Calu3 (cell line): ENCODE measurements at regions not wholly inside any gene's neighbourhood (a gene's known extent, or its start where the extent isn't known, plus 50 kb on each side); places are given as distances from the start of the nearest gene placed in this dataset.

Experiments
- BruUV-seq: library from RNA; stranded (reverse); fragments of 400-500 nt; replicated peaks from 2 replicates; lab custom pipeline; 2021; lab: Mats Ljungman, UMichigan
- CTCF ChIA-PET: fragments of 300-600 bp; sonication (Branson Sonifier 250); formaldehyde crosslinking; loops from one replicate; lab custom pipeline; 2022; ENCODE audit warnings: antibody characterized with exemption; lab: Charles Lee
- DNase-seq: peaks from one replicate; pipeline ENCODE4 v3.0.0; 2022
- H3K27ac Mint-ChIP-seq: one replicate; pipeline ENCODE4 v1.8.0; 2022; ENCODE audit warnings: mixed read lengths; ENCODE audit not compliant: unreplicated experiment
- H3K27me3 Mint-ChIP-seq: one replicate; pipeline ENCODE4 v1.8.0; 2022; ENCODE audit warnings: mixed read lengths; ENCODE audit not compliant: unreplicated experiment
- H3K36me3 Mint-ChIP-seq: one replicate; pipeline ENCODE4 v1.8.0; 2022; ENCODE audit warnings: mild to moderate bottlenecking, moderate library complexity, mixed read lengths; ENCODE audit not compliant: insufficient read depth, unreplicated experiment
- H3K4me1 Mint-ChIP-seq: one replicate; pipeline ENCODE4 v1.8.0; 2022; ENCODE audit warnings: mild to moderate bottlenecking, low read depth, mixed read lengths; ENCODE audit not compliant: unreplicated experiment
- H3K4me3 Mint-ChIP-seq: one replicate; pipeline ENCODE4 v1.8.0; 2022; ENCODE audit warnings: mild to moderate bottlenecking, low read depth, moderate library complexity, mixed read lengths; ENCODE audit not compliant: unreplicated experiment
- H3K9me3 Mint-ChIP-seq: one replicate; pipeline ENCODE4 v1.8.0; 2022; ENCODE audit warnings: low read depth, mixed read lengths; ENCODE audit not compliant: unreplicated experiment
- CTCF ChIP-seq: fragments of 200-600 bp; IDR thresholded peaks from one replicate; pipeline ENCODE4 v1.8.0; 2022; ENCODE audit warnings: antibody characterized with exemption; ENCODE audit not compliant: unreplicated experiment
- intact Hi-C: fragments of 100-400 bp; cut with micrococcal nuclease; formaldehyde crosslinking; loops from one replicate; pipeline ENCODE4 v1.10.0; 2022; ENCODE audit not compliant: unreplicated experiment

GRCh38 chr3:182388506-182388905 is 404.8 kb upstream of the ATP11B start:
- H3K27me3 Mint-ChIP-seq = no peaks in the 10 kb centered on the region
- BruUV-seq = no TSS peak
- H3K4me1 Mint-ChIP-seq = peaks cover 20% of the 10 kb centered on the region
- no peak overlapping the region for H3K4me3 Mint-ChIP-seq
- intact Hi-C loops = loop anchor here (2.0 to 5.0 kb wide), 2 partner anchors 64 to 106 kb away; no protein-coding TSS in a partner anchor
- no peak for TF ChIP-seq CTCF
- CTCF ChIA-PET = interaction anchor here (0.6 to 1.3 kb wide), 9 partner anchors 8 to 534 kb away, joined by 3 to 6 read pairs (median 3); no protein-coding TSS in a partner anchor
- peak overlapping the region; percentile 72 for H3K27ac Mint-ChIP-seq
- H3K36me3 Mint-ChIP-seq = peaks cover 4% of the 10 kb centered on the region
- H3K9me3 Mint-ChIP-seq = no peaks in the 10 kb centered on the region
- DNase-seq = no peak

- intact Hi-C loops = loop anchor here (2.0 to 5.0 kb wide), 2 partner anchors 64 to 107 kb away; no protein-coding TSS in a partner anchor
- CTCF ChIA-PET = interaction anchor here (0.6 to 1.3 kb wide), 11 partner anchors 9 to 535 kb away, joined by 3 to 6 read pairs (median 3); no protein-coding TSS in a partner anchor
- BruUV-seq = no TSS peak
- no peak for TF ChIP-seq CTCF
- peak overlapping the region; percentile 72 for H3K27ac Mint-ChIP-seq
- peak; percentile 83 for DNase-seq
- no peaks in the 10 kb centered on the region for H3K27me3 Mint-ChIP-seq
- H3K4me1 Mint-ChIP-seq = peaks cover 13% of the 10 kb centered on the region
- no peaks in the 10 kb centered on the region for H3K9me3 Mint-ChIP-seq
- no peak overlapping the region for H3K4me3 Mint-ChIP-seq
- peaks cover 4% of the 10 kb centered on the region for H3K36me3 Mint-ChIP-seq
Observed at GRCh38 chr3:182389071-182389815, 404.1 kb upstream of the ATP11B start.

- BruUV-seq = no TSS peak
- no peaks in the 10 kb centered on the region for H3K27me3 Mint-ChIP-seq
- no peak overlapping the region for H3K27ac Mint-ChIP-seq
- no peaks in the 10 kb centered on the region for H3K9me3 Mint-ChIP-seq
- CTCF ChIA-PET = interaction anchor here (0.6 to 0.8 kb wide), 3 partner anchors 25 to 228 kb away, joined by 3 to 6 read pairs (median 3); no protein-coding TSS in a partner anchor
- peaks cover 13% of the 10 kb centered on the region for H3K4me1 Mint-ChIP-seq
- DNase-seq = no peak
- no peak for TF ChIP-seq CTCF
- no peak overlapping the region for H3K4me3 Mint-ChIP-seq
- H3K36me3 Mint-ChIP-seq = peaks cover 4% of the 10 kb centered on the region
- intact Hi-C loops = loop anchor here (5.0 kb wide), 1 partner anchor 292 kb away; no protein-coding TSS in a partner anchor
Observed at GRCh38 chr3:182390421-182390820, 402.9 kb upstream of the ATP11B start.

- Mint-ChIP-seq H3K36me3 (peaks cover 4% of the 10 kb centered on the region), H3K9me3 (peaks cover 3% of the 10 kb centered on the region), H3K4me1 (peaks cover 13% of the 10 kb centered on the region), H3K27me3 (no peaks in the 10 kb centered on the region), H3K4me3 (no peak overlapping the region), H3K27ac (no peak overlapping the region)
- no peak for TF ChIP-seq CTCF
- CTCF ChIA-PET = interaction anchor here (0.7 to 1.2 kb wide), 3 partner anchors 91 to 520 kb away, joined by 3 read pairs; no protein-coding TSS in a partner anchor
- BruUV-seq = no TSS peak
- DNase-seq = no peak
- intact Hi-C loops = loop anchor here (1.0 to 5.0 kb wide), 3 partner anchors 98 to 290 kb away; no protein-coding TSS in a partner anchor
Observed at GRCh38 chr3:182392182-182392937, 400.9 kb upstream of the ATP11B start.
